HCT116 (cell line): ENCODE measurements at regions not wholly inside any gene's neighbourhood (a gene's known extent, or its start where the extent isn't known, plus 50 kb on each side); places are given as distances from the start of the nearest gene placed in this dataset.

Experiments
- ATAC-seq: fragments of 200-7000 bp; cut with Tn5 transposase; 2 replicates; pipeline ENCODE4 v1.9.1; 2020; ENCODE audit warnings: mild to moderate bottlenecking, moderate library complexity
- BruUV-seq: library from RNA; stranded (reverse); fragments of 400-500 nt; replicated peaks from 2 replicates; lab custom pipeline; 2021; lab: Mats Ljungman, UMichigan
- CTCF ChIA-PET: fragments of 300-600 bp; sonication (Branson Sonifier 250); formaldehyde crosslinking; loops from one replicate; lab custom pipeline; 2021; ENCODE audit warnings: antibody characterized with exemption; lab: Charles Lee
- POLR2A ChIA-PET: fragments of 300-600, 350-600 bp; sonication (Branson Sonifier 250); formaldehyde crosslinking; loops from one replicate; lab custom pipeline; 2021; ENCODE audit warnings: antibody characterized with exemption; lab: Charles Lee
- RAD21 ChIA-PET, 2 experiments: fragments of 300-600 bp; sonication (Branson Sonifier 250); formaldehyde crosslinking; loops; one replicate each; lab custom pipeline; 2023; ENCODE audit warnings: low total read pairs in 2 of 2; ENCODE audit not compliant: uncharacterized antibody in 2 of 2, unreplicated experiment in 2 of 2, low non-redundant PET in 1 of 2; lab: Charles Lee
- DNase-seq: peaks from one replicate; pipeline ENCODE4 v3.0.0-alpha.2; 2010; ENCODE audit warnings: low read depth, low spot score
- H2AFZ ChIP-seq: fragments of 200-600 bp; shearing (Covaris generic), sonication (generic); 2 replicates; pipeline ENCODE4 v1.6.1; 2017; ENCODE audit warnings: low read depth, mixed run types, mixed read lengths, antibody characterized with exemption, low read length; ENCODE audit not compliant: poor library complexity, severe bottlenecking
- H3K27ac ChIP-seq: 2 replicates; pipeline ENCODE4 v1.5.1; 2012; ENCODE audit warnings: low read depth, low read length
- H3K27me3 ChIP-seq: fragments of 200-600 bp; sonication (generic); 2 replicates; pipeline ENCODE4 v1.6.1; 2016; ENCODE audit warnings: mixed run types, low read length, mixed read lengths; ENCODE audit not compliant: insufficient read depth
- H3K36me3 ChIP-seq, 2 experiments: fragments of 200-500 bp in 1 of 2; fragments of 200-600 bp in 1 of 2; sonication (Bioruptor generic) in 1 of 2; sonication (generic) in 1 of 2; 2 replicates each; pipeline versions ENCODE4 v1.5.1 to v1.6.1; 2014 to 2016; ENCODE audit warnings: low read length in 2 of 2, inconsistent platforms in 1 of 2, mixed read lengths in 1 of 2, mixed run types in 1 of 2; ENCODE audit not compliant: insufficient read depth in 2 of 2, control insufficient read depth in 1 of 2
- H3K4me1 ChIP-seq, 2 experiments: fragments of 200-600 bp in 1 of 2; sonication (generic) in 1 of 2; 2 replicates each; pipeline versions ENCODE4 v1.5.1 to v1.6.1; 2012 to 2017; ENCODE audit warnings: low read length in 2 of 2, inconsistent platforms in 1 of 2, mild to moderate bottlenecking in 1 of 2, mixed read lengths in 1 of 2, mixed run types in 1 of 2, moderate library complexity in 1 of 2; ENCODE audit not compliant: insufficient read depth in 2 of 2, control insufficient read depth in 1 of 2
- H3K4me2 ChIP-seq: fragments of 200-600 bp; sonication (generic); 2 replicates; pipeline ENCODE4 v1.6.1; 2017; ENCODE audit warnings: mixed run types, low read length, mixed read lengths
- H3K4me3 ChIP-seq, 2 experiments: fragments of 200-600 bp in 1 of 2; sonication (generic) in 1 of 2; replicated peaks in 1 of 2; 2 replicates each; pipeline ENCODE4 v1.5.1; 2011 to 2016; ENCODE audit warnings: low read length in 2 of 2, control low read depth in 1 of 2, low read depth in 1 of 2, mild to moderate bottlenecking in 1 of 2, mixed read lengths in 1 of 2, mixed run types in 1 of 2
- H3K79me2 ChIP-seq: fragments of 200-600 bp; sonication (generic); 2 replicates; pipeline ENCODE4 v1.6.1; 2017; ENCODE audit warnings: mild to moderate bottlenecking, mixed run types, low read length, moderate library complexity, mixed read lengths; ENCODE audit not compliant: insufficient read depth
- H3K9ac ChIP-seq: fragments of 200-600 bp; sonication (generic); 2 replicates; pipeline ENCODE4 v1.6.1; 2016; ENCODE audit warnings: low read length, mixed read lengths
- H3K9me2 ChIP-seq: fragments of 200-600 bp; sonication (generic), shearing (Covaris generic); 2 replicates; pipeline ENCODE4 v1.6.1; 2017; ENCODE audit warnings: mixed run types, mild to moderate bottlenecking, moderate library complexity; ENCODE audit not compliant: insufficient read depth
- H3K9me3 ChIP-seq, 2 experiments: fragments of 200-500 bp in 1 of 2; fragments of 200-600 bp in 1 of 2; sonication (Bioruptor generic) in 1 of 2; sonication (generic) in 1 of 2; 2 replicates each; pipeline ENCODE4 v1.6.1; 2014 to 2017; ENCODE audit warnings: low read length in 2 of 2, mixed read lengths in 2 of 2, inconsistent platforms in 1 of 2, low read depth in 1 of 2, mild to moderate bottlenecking in 1 of 2, mixed run types in 1 of 2, moderate library complexity in 1 of 2; ENCODE audit not compliant: control insufficient read depth in 1 of 2, insufficient read depth in 1 of 2
- H4K20me1 ChIP-seq: fragments of 200-600 bp; sonication (generic), shearing (Covaris generic); 2 replicates; pipeline ENCODE4 v1.6.1; 2017; ENCODE audit warnings: mixed run types, mild to moderate bottlenecking, moderate library complexity; ENCODE audit not compliant: insufficient read depth
- CBX3 ChIP-seq: IDR thresholded peaks from 2 replicates; pipeline ENCODE4 v1.6.1; 2012; ENCODE audit warnings: low read depth
- CEBPB ChIP-seq: IDR thresholded peaks from 2 replicates; pipeline ENCODE4 v1.6.1; 2012; ENCODE audit warnings: low read depth
- EGR1 ChIP-seq: IDR thresholded peaks from 2 replicates; pipeline ENCODE4 v1.6.1; 2012; ENCODE audit warnings: low read depth
- JUND ChIP-seq: IDR thresholded peaks from 2 replicates; pipeline ENCODE4 v1.6.1; 2012
- MAX ChIP-seq: IDR thresholded peaks from 2 replicates; pipeline ENCODE4 v1.6.1; 2012
- POLR2A ChIP-seq: IDR thresholded peaks from 2 replicates; pipeline ENCODE4 v1.7.0; 2011; ENCODE audit warnings: borderline replicate concordance; ENCODE audit not compliant: insufficient read depth, insufficient read length; ENCODE audit errors: extremely low read depth
- SRF ChIP-seq: IDR thresholded peaks from 2 replicates; pipeline ENCODE4 v1.6.1; 2012; ENCODE audit warnings: low read depth
- TCF7L2 ChIP-seq: IDR thresholded peaks from 2 replicates; pipeline ENCODE4 v1.7.0; 2011; ENCODE audit warnings: borderline replicate concordance, inconsistent platforms; ENCODE audit not compliant: insufficient read depth, insufficient read length; ENCODE audit errors: extremely low read depth
- ZFX ChIP-seq: fragments of 450-650 bp; IDR thresholded peaks from 2 replicates; pipeline ENCODE4 v1.6.1; 2017
- intact Hi-C: fragments of 100-400 bp; cut with micrococcal nuclease; formaldehyde crosslinking; loops from 2 replicates; pipeline ENCODE4 v1.10.0; 2022
- TF ChIP-seq, protein P1 (sequence below): IDR thresholded peaks from 2 replicates; pipeline ENCODE4 v1.6.1; 2012; ENCODE audit warnings: low read depth
- TF ChIP-seq, protein P2 (sequence below), 3 experiments: fragments of 200-600 bp in 1 of 3; sonication (generic) in 1 of 3; IDR thresholded peaks in 2 of 3; conservative IDR thresholded peaks in 1 of 3; 2 replicates each; pipeline ENCODE4 v1.5.1; 2012 to 2017; ENCODE audit warnings: low read depth in 2 of 3, low read length in 2 of 3, antibody characterized with exemption in 1 of 3, borderline replicate concordance in 1 of 3, control low read depth in 1 of 3, mild to moderate bottlenecking in 1 of 3, mixed read lengths in 1 of 3, mixed run types in 1 of 3, moderate library complexity in 1 of 3; ENCODE audit not compliant: insufficient read depth in 1 of 3
- TF ChIP-seq, protein P3 (sequence below): IDR thresholded peaks from 2 replicates; pipeline ENCODE4 v1.6.1; 2011; ENCODE audit warnings: mild to moderate bottlenecking, low read length, moderate library complexity; ENCODE audit not compliant: insufficient replicate concordance; ENCODE audit errors: extremely low read depth

- DNase-seq (no peak), ATAC-seq (no peak)
- Histone ChIP-seq H3K4me3 (no peak overlapping the region), H3K27ac (no peak overlapping the region), H3K9ac (no peak overlapping the region), H3K36me3 (no peaks in the 10 kb centered on the region), H3K4me2 (no peak overlapping the region), H4K20me1 (no peaks in the 10 kb centered on the region), H3K4me1 (no peaks in the 10 kb centered on the region), H2AFZ (no peak overlapping the region), H3K79me2 (no peaks in the 10 kb centered on the region), H3K9me3 (no peaks in the 10 kb centered on the region), H3K27me3 (0 out of 2 replicates have a peak, but pooled peaks cover 4% of the 10 kb centered on the region), H3K9me2 (no peaks in the 10 kb centered on the region)
- TF ChIP-seq, protein P1, sequence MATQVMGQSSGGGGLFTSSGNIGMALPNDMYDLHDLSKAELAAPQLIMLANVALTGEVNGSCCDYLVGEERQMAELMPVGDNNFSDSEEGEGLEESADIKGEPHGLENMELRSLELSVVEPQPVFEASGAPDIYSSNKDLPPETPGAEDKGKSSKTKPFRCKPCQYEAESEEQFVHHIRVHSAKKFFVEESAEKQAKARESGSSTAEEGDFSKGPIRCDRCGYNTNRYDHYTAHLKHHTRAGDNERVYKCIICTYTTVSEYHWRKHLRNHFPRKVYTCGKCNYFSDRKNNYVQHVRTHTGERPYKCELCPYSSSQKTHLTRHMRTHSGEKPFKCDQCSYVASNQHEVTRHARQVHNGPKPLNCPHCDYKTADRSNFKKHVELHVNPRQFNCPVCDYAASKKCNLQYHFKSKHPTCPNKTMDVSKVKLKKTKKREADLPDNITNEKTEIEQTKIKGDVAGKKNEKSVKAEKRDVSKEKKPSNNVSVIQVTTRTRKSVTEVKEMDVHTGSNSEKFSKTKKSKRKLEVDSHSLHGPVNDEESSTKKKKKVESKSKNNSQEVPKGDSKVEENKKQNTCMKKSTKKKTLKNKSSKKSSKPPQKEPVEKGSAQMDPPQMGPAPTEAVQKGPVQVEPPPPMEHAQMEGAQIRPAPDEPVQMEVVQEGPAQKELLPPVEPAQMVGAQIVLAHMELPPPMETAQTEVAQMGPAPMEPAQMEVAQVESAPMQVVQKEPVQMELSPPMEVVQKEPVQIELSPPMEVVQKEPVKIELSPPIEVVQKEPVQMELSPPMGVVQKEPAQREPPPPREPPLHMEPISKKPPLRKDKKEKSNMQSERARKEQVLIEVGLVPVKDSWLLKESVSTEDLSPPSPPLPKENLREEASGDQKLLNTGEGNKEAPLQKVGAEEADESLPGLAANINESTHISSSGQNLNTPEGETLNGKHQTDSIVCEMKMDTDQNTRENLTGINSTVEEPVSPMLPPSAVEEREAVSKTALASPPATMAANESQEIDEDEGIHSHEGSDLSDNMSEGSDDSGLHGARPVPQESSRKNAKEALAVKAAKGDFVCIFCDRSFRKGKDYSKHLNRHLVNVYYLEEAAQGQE = no peak
- no peak for TF ChIP-seq JUND
- TF ChIP-seq CBX3 = no peak
- BruUV-seq = no TSS peak
- ChIA-PET CTCF (no interaction called here), RAD21 (no interaction called here), POLR2A (no interaction called here)
- intact Hi-C loops = no loop called here
These were observed 407.3 kb downstream of the PLCL1 start for GRCh38 chr2:198211706-198212105.

GRCh38 chr2:198203336-198204069, 399.1 kb downstream of the PLCL1 start:
- ATAC-seq = no peak
- Histone ChIP-seq H3K4me1 (no peaks in the 10 kb centered on the region), H3K9me2 (no peaks in the 10 kb centered on the region), H3K36me3 (no peaks in the 10 kb centered on the region), H3K9ac (no peak overlapping the region), H3K4me2 (no peak overlapping the region), H3K4me3 (no peak overlapping the region), H4K20me1 (no peaks in the 10 kb centered on the region), H3K79me2 (no peaks in the 10 kb centered on the region), H2AFZ (no peak overlapping the region), H3K27ac (no peak overlapping the region), H3K27me3 (0 out of 2 replicates have a peak, but pooled peaks cover 4% of the 10 kb centered on the region), H3K9me3 (no peaks in the 10 kb centered on the region)
- ChIA-PET CTCF (no interaction called here), POLR2A (no interaction called here), RAD21 (no interaction called here)
- intact Hi-C loops = no loop called here
- BruUV-seq = no TSS peak
- no peak for DNase-seq
- TF ChIP-seq, protein P2, sequence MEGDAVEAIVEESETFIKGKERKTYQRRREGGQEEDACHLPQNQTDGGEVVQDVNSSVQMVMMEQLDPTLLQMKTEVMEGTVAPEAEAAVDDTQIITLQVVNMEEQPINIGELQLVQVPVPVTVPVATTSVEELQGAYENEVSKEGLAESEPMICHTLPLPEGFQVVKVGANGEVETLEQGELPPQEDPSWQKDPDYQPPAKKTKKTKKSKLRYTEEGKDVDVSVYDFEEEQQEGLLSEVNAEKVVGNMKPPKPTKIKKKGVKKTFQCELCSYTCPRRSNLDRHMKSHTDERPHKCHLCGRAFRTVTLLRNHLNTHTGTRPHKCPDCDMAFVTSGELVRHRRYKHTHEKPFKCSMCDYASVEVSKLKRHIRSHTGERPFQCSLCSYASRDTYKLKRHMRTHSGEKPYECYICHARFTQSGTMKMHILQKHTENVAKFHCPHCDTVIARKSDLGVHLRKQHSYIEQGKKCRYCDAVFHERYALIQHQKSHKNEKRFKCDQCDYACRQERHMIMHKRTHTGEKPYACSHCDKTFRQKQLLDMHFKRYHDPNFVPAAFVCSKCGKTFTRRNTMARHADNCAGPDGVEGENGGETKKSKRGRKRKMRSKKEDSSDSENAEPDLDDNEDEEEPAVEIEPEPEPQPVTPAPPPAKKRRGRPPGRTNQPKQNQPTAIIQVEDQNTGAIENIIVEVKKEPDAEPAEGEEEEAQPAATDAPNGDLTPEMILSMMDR (IDR thresholded peaks at IDR 0.05 in 2 of 3, conservative IDR thresholded peaks at IDR 0.05 in 1 of 3; ENCODE audit: borderline replicate concordance in 1 of 3, insufficient read depth in 1 of 3, low read depth in 2 of 3, low read length in 2 of 3) = no peak
- TF ChIP-seq TCF7L2 (no peak), CEBPB (no peak), CBX3 (no peak), ZFX (no peak), EGR1 (no peak), SRF (no peak), POLR2A (no peak), MAX (no peak)
- TF ChIP-seq, protein P3, sequence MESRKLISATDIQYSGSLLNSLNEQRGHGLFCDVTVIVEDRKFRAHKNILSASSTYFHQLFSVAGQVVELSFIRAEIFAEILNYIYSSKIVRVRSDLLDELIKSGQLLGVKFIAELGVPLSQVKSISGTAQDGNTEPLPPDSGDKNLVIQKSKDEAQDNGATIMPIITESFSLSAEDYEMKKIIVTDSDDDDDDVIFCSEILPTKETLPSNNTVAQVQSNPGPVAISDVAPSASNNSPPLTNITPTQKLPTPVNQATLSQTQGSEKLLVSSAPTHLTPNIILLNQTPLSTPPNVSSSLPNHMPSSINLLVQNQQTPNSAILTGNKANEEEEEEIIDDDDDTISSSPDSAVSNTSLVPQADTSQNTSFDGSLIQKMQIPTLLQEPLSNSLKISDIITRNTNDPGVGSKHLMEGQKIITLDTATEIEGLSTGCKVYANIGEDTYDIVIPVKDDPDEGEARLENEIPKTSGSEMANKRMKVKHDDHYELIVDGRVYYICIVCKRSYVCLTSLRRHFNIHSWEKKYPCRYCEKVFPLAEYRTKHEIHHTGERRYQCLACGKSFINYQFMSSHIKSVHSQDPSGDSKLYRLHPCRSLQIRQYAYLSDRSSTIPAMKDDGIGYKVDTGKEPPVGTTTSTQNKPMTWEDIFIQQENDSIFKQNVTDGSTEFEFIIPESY = no peak
